ENCODE measurements at regions not wholly inside any gene's neighbourhood (a gene's known extent, or its start where the extent isn't known, plus 50 kb on each side); places are given as distances from the start of the nearest gene placed in this dataset.

DNA sequence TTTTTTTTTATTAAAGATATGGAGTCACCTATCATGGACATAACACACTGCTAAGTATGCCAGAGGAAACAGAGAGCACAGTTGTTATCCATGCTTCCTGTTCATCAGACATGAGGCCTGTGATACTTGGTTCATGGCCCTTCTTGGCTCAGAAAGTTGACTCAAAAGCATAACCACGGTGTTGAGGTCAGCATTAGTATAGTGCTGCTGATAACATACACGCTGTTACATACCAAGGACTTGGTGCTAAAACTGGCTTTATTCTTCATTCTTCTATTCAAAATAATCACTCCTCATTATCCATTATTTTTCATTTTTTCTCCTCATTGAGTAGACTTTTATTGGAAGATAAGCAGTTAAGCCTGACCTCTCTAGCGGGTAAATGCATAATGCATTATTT is 464.1 kb downstream of the ADGRL2 start:
- Histone ChIP-seq H3K9me3 (ENCODE audit: control insufficient read depth in 2 of 3, insufficient read depth in 1 of 3, low read length in 3 of 3) (no peaks in the 10 kb centered on the region), H3K27ac (ENCODE audit: low read depth in 2 of 2, low read length in 2 of 2) (no peak overlapping the region), H3K4me1 (ENCODE audit: control insufficient read depth in 2 of 3, insufficient read depth in 2 of 3, low read depth in 1 of 3, low read length in 3 of 3) (no peaks in the 10 kb centered on the region), H3K9ac (ENCODE audit: low read length in 3 of 3) (no peak overlapping the region), H3K36me3 (ENCODE audit: control insufficient read depth in 2 of 3, insufficient read depth in 3 of 3, low read length in 3 of 3) (no peaks in the 10 kb centered on the region), H3K27me3 (ENCODE audit: control insufficient read depth, insufficient read depth, low read length) (no peaks in the 10 kb centered on the region), H3K4me3 (ENCODE audit: low read length in 3 of 3) (no peak overlapping the region)
- FAIRE-seq (no peak), DNase-seq (no peak)
- intact Hi-C loops (cut with DNase I) = no loop called here
- TF ChIP-seq, protein P1, sequence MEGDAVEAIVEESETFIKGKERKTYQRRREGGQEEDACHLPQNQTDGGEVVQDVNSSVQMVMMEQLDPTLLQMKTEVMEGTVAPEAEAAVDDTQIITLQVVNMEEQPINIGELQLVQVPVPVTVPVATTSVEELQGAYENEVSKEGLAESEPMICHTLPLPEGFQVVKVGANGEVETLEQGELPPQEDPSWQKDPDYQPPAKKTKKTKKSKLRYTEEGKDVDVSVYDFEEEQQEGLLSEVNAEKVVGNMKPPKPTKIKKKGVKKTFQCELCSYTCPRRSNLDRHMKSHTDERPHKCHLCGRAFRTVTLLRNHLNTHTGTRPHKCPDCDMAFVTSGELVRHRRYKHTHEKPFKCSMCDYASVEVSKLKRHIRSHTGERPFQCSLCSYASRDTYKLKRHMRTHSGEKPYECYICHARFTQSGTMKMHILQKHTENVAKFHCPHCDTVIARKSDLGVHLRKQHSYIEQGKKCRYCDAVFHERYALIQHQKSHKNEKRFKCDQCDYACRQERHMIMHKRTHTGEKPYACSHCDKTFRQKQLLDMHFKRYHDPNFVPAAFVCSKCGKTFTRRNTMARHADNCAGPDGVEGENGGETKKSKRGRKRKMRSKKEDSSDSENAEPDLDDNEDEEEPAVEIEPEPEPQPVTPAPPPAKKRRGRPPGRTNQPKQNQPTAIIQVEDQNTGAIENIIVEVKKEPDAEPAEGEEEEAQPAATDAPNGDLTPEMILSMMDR (IDR thresholded peaks at IDR 0.05; ENCODE audit: borderline replicate concordance, extremely low read depth, insufficient read depth) = no peak

DNA sequence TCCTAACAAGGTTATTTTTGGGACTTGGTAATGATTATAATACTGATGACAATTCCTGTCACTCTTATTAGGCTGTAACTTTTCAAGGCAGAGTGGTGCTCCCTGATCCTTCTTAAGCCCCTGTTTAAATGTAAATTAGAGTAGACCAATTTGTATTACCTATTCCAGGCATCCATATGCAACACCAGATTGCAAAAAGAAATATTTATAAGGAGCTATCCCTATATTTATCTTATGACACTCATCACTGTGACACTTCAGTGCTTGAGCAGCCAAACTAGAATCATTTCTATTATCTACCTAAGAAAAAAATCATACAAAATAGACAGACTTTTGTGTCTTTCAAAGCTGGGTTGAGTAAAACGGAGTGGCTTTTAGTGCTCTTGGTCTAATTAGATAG is 462.7 kb downstream of the ADGRL2 start:
- intact Hi-C loops (cut with DNase I) = no loop called here
- Histone ChIP-seq H3K4me1 (ENCODE audit: control insufficient read depth in 2 of 3, insufficient read depth in 2 of 3, low read depth in 1 of 3, low read length in 3 of 3) (no peaks in the 10 kb centered on the region), H3K4me3 (ENCODE audit: low read length in 3 of 3) (no peak overlapping the region), H3K27ac (ENCODE audit: low read depth in 2 of 2, low read length in 2 of 2) (no peak overlapping the region), H3K27me3 (ENCODE audit: control insufficient read depth, insufficient read depth, low read length) (no peaks in the 10 kb centered on the region), H3K9ac (ENCODE audit: low read length in 3 of 3) (no peak overlapping the region), H3K36me3 (ENCODE audit: control insufficient read depth in 2 of 3, insufficient read depth in 3 of 3, low read length in 3 of 3) (no peaks in the 10 kb centered on the region), H3K9me3 (ENCODE audit: control insufficient read depth in 2 of 3, insufficient read depth in 1 of 3, low read length in 3 of 3) (no peaks in the 10 kb centered on the region)
- FAIRE-seq (no peak), DNase-seq (no peak)
- TF ChIP-seq, protein P1 (IDR thresholded peaks at IDR 0.05; ENCODE audit: borderline replicate concordance, extremely low read depth, insufficient read depth) = no peak

DNA sequence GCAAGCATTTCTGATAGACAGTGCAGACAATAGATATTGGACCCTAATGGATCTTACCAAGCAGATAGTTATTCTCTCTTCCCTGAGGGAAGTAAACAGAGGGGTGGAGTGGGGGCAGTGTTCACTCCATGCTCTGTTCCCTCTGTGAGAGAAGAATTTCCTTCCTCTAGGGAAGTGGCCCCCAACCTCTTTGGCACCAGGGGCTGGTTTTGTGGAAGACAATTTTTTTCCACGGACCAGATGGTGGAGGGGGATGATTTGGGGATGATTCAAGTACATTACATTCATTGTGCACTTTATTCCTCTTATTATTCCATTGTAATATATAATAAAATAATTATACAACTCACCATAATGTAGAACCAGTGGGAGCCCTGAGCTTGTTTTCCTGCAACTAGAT is 459.9 kb downstream of the ADGRL2 start:
- H3K4me1 ChIP-seq (ENCODE audit: control insufficient read depth in 2 of 3, insufficient read depth in 2 of 3, low read depth in 1 of 3, low read length in 3 of 3) = no peaks in the 10 kb centered on the region
- DNase-seq (no peak), FAIRE-seq (no peak)
- no peaks in the 10 kb centered on the region for H3K27me3 ChIP-seq (ENCODE audit: control insufficient read depth, insufficient read depth, low read length)
- TF ChIP-seq, protein P1 (IDR thresholded peaks at IDR 0.05; ENCODE audit: borderline replicate concordance, extremely low read depth, insufficient read depth) = no peak
- no peak overlapping the region for H3K4me3 ChIP-seq (ENCODE audit: low read length in 3 of 3)
- no peak overlapping the region for H3K27ac ChIP-seq (ENCODE audit: low read depth in 2 of 2, low read length in 2 of 2)
- intact Hi-C loops (cut with DNase I) = no loop called here
- no peak overlapping the region for H3K9ac ChIP-seq (ENCODE audit: low read length in 3 of 3)
- no peaks in the 10 kb centered on the region for H3K36me3 ChIP-seq (ENCODE audit: control insufficient read depth in 2 of 3, insufficient read depth in 3 of 3, low read length in 3 of 3)
- no peaks in the 10 kb centered on the region for H3K9me3 ChIP-seq (ENCODE audit: control insufficient read depth in 2 of 3, insufficient read depth in 1 of 3, low read length in 3 of 3)

DNA sequence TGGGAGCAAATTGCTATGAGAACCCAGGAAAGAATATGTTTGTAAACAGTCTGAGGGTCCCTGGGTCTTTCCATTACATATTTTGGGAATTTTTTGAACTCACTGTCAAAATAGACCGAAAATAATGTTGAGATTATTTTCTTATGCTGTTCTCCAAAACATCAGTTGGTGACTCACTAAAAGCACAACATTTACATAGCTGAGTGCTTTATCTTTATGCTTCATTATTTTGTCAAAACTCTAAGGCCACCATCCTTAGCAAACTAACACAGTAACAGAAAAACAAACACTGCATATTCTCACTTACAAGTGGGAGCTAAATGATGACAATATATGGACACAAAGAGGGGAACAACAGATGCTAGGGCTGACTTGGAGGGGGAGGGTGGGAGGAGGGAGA is 459.3 kb downstream of the ADGRL2 start:
- no peak overlapping the region for H3K4me3 ChIP-seq (ENCODE audit: low read length in 3 of 3)
- TF ChIP-seq, protein P1 (IDR thresholded peaks at IDR 0.05; ENCODE audit: borderline replicate concordance, extremely low read depth, insufficient read depth) = no peak
- H3K9me3 ChIP-seq (ENCODE audit: control insufficient read depth in 2 of 3, insufficient read depth in 1 of 3, low read length in 3 of 3) = no peaks in the 10 kb centered on the region
- no peaks in the 10 kb centered on the region for H3K36me3 ChIP-seq (ENCODE audit: control insufficient read depth in 2 of 3, insufficient read depth in 3 of 3, low read length in 3 of 3)
- no peak overlapping the region for H3K9ac ChIP-seq (ENCODE audit: low read length in 3 of 3)
- intact Hi-C loops (cut with DNase I) = no loop called here
- no peaks in the 10 kb centered on the region for H3K27me3 ChIP-seq (ENCODE audit: control insufficient read depth, insufficient read depth, low read length)
- FAIRE-seq (no peak), DNase-seq (no peak)
- H3K27ac ChIP-seq (ENCODE audit: low read depth in 2 of 2, low read length in 2 of 2) = no peak overlapping the region
- no peaks in the 10 kb centered on the region for H3K4me1 ChIP-seq (ENCODE audit: control insufficient read depth in 2 of 3, insufficient read depth in 2 of 3, low read depth in 1 of 3, low read length in 3 of 3)
